B cell (primary cell): ENCODE measurements at regions not wholly inside any gene's neighbourhood (a gene's known extent, or its start where the extent isn't known, plus 50 kb on each side); places are given as distances from the start of the nearest gene placed in this dataset.
"Not testable (repeated sequence)": the region's sequence is repeated elsewhere in the genome, so short reads cannot be mapped to it uniquely, and the experiment has no call there.

Source experiments
- ATAC-seq: fragments of 200-7000 bp; cut with Tn5 transposase; one replicate; pipeline ENCODE4 v1.10.0; 2021; ENCODE audit warnings: low read depth, mild to moderate bottlenecking, moderate number of reproducible peaks, moderate library complexity
- CTCF ChIA-PET: fragments of 350-600 bp; sonication (Branson Sonifier 250); formaldehyde crosslinking; loops from one replicate; lab custom pipeline; 2021; ENCODE audit warnings: antibody characterized with exemption, inconsistent platforms; lab: Charles Lee
- POLR2A ChIA-PET: fragments of 350-600 bp; sonication (Branson Sonifier 250); formaldehyde crosslinking; loops from one replicate; lab custom pipeline; 2021; ENCODE audit warnings: antibody characterized with exemption; lab: Charles Lee
- DNase-seq: peaks from one replicate; pipeline ENCODE4 v3.0.0; 2013
- H2AFZ ChIP-seq: 2 replicates; pipeline ENCODE4 v1.6.1; 2012; ENCODE audit warnings: mild to moderate bottlenecking, low read depth, low read length; ENCODE audit not compliant: insufficient read depth, poor library complexity, severe bottlenecking
- H3K27ac ChIP-seq, 2 donors: 1 replicate in 1 of 2; 2 replicates in 1 of 2; pipeline ENCODE4 v1.5.1; 2012 to 2013; ENCODE audit warnings: low read length in 2 of 2, mild to moderate bottlenecking in 2 of 2, moderate library complexity in 1 of 2
- H3K27me3 ChIP-seq, 4 experiments: fragments of 200-600 bp in 1 of 4; sonication (generic) in 1 of 4; replicated peaks in 1 of 4; 1 replicate in 2 of 4; 2 replicates in 2 of 4; pipeline versions ENCODE4 v1.6.1 to v1.7.0; 2013 to 2016; ENCODE audit warnings: low read length in 3 of 4, mild to moderate bottlenecking in 2 of 4, mixed read lengths in 1 of 4, moderate library complexity in 1 of 4; ENCODE audit not compliant: insufficient read depth in 4 of 4, control insufficient read depth in 3 of 4; ENCODE audit errors: control extremely low read depth in 1 of 4
- H3K36me3 ChIP-seq, 2 experiments: replicated peaks in 1 of 2; 1 replicate in 1 of 2; 2 replicates in 1 of 2; pipeline versions ENCODE4 v1.6.1 to v1.7.1; 2013; ENCODE audit warnings: low read length in 1 of 2; ENCODE audit not compliant: insufficient read depth in 2 of 2, control insufficient read depth in 1 of 2; ENCODE audit errors: control extremely low read depth in 1 of 2, extremely low read depth in 1 of 2
- H3K4me1 ChIP-seq, 2 donors: fragments of 200-600 bp in 1 of 2; sonication (generic) in 1 of 2; 1 replicate in 1 of 2; 2 replicates in 1 of 2; pipeline versions ENCODE4 v1.5.1 to v1.6.1; 2013 to 2017; ENCODE audit warnings: low read length in 2 of 2; ENCODE audit not compliant: control insufficient read depth in 2 of 2, insufficient read depth in 2 of 2
- H3K4me2 ChIP-seq: replicated peaks from 2 replicates; pipeline ENCODE3; 2012; ENCODE audit warnings: mild to moderate bottlenecking, low read depth, low read length; ENCODE audit not compliant: poor library complexity, severe bottlenecking
- H3K4me3 ChIP-seq, 5 experiments: fragments of 200-600 bp in 1 of 5; sonication (generic) in 1 of 5; 1 replicate in 3 of 5; 2 replicates in 2 of 5; pipeline versions ENCODE4 v1.5.1 to v1.7.0; 2011 to 2016; ENCODE audit warnings: low read length in 4 of 5, mild to moderate bottlenecking in 4 of 5, low read depth in 2 of 5, control low read depth in 1 of 5, moderate library complexity in 1 of 5; ENCODE audit not compliant: insufficient read depth in 1 of 5; ENCODE audit errors: control extremely low read depth in 1 of 5, extremely low read depth in 1 of 5
- H3K79me2 ChIP-seq: fragments of 200-600 bp; sonication (generic); one replicate; pipeline ENCODE4 v1.6.0; 2016; ENCODE audit warnings: low read length; ENCODE audit not compliant: control insufficient read depth, insufficient read depth
- H3K9ac ChIP-seq: fragments of 200-600 bp; sonication (generic); 2 replicates; pipeline ENCODE4 v1.6.1; 2017; ENCODE audit warnings: mild to moderate bottlenecking, low read length, moderate library complexity
- H3K9me3 ChIP-seq, 3 donors: one replicate each; pipeline versions ENCODE4 v1.6.1 to v1.7.1; 2013; ENCODE audit warnings: low read length in 2 of 3; ENCODE audit not compliant: control insufficient read depth in 2 of 3, insufficient read depth in 1 of 3; ENCODE audit errors: control extremely low read depth in 1 of 3
- H4K20me1 ChIP-seq: 2 replicates; pipeline ENCODE4 v1.6.0; 2012; ENCODE audit warnings: mild to moderate bottlenecking, low read length; ENCODE audit not compliant: insufficient read depth, control insufficient read depth, poor library complexity, severe bottlenecking
- H3K27ac Mint-ChIP-seq: one replicate; pipeline ENCODE4 v1.8.0; 2021; ENCODE audit warnings: mixed read lengths
- H3K27me3 Mint-ChIP-seq: one replicate; pipeline ENCODE4 v1.8.0; 2021; ENCODE audit warnings: mixed read lengths
- H3K4me1 Mint-ChIP-seq: one replicate; pipeline ENCODE4 v1.8.0; 2021; ENCODE audit warnings: mixed read lengths
- H3K4me3 Mint-ChIP-seq: one replicate; pipeline ENCODE4 v1.8.0; 2021; ENCODE audit warnings: mixed read lengths
- H3K9me3 Mint-ChIP-seq: one replicate; pipeline ENCODE4 v1.8.0; 2022; ENCODE audit warnings: mixed read lengths; ENCODE audit not compliant: insufficient read depth
- EZH2 ChIP-seq: IDR thresholded peaks from 2 replicates; pipeline ENCODE4 v1.6.1; 2012; ENCODE audit warnings: borderline replicate concordance, low read depth, mild to moderate bottlenecking, moderate library complexity, low read length; ENCODE audit not compliant: insufficient read depth, poor library complexity, severe bottlenecking
- WGBS: methylation state at CpG from one replicate; pipeline ENCODE4 v1.1.5; 2013; ENCODE audit warnings: missing lambda C conversion rate; ENCODE audit not compliant: insufficient coverage; 5-methylcytosine and 5-hydroxymethylcytosine counted together
- intact Hi-C: fragments of 100-400 bp; cut with micrococcal nuclease; formaldehyde crosslinking; loops from one replicate; pipeline ENCODE4 v1.10.0; 2022
- TF ChIP-seq, protein P1 (sequence below): fragments of 200-600 bp; IDR thresholded peaks from one replicate; pipeline ENCODE4 v1.8.0; 2022; ENCODE audit warnings: antibody characterized with exemption, mild to moderate bottlenecking

DNA sequence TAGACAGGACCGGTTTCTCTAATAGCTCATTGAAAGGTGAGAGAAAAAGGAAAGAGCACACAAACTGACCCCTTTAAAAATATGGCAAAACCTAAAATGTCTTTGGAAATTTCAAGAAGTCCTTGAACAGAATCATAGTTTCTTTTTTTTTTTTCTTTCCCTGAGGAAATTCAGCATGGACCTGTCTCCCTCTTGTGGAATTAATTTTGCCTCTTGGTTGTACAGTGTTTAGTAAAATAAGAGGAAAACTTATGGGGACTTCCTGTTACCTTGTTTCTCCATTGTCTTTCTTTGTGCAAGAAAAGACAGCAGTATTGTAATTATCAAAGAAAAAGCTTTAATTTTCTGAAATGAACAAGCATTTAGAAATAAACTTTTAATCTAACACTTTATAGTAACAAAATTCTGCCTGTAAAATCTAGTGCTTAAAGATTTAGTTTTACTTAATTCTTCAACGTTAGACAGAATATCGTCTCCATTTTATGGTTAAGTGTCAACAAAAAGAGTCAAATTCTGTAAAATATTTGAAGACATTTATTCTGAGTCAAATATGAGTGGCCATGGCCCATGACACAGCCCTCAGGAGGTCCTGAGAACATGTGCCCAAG, 176.3 kb upstream of the NABP1 start:
- no peak overlapping the region for H3K9ac ChIP-seq
- POLR2A ChIA-PET, result no interaction called here
- H3K4me3 Mint-ChIP-seq, result no peak overlapping the region
- intact Hi-C loops, result no loop called here
- H3K9me3 ChIP-seq, result no peaks in the 10 kb centered on the region
- H3K4me3 ChIP-seq, result no peak overlapping the region
- no peak overlapping the region for H2AFZ ChIP-seq
- H3K27ac Mint-ChIP-seq, result no peak overlapping the region
- TF ChIP-seq EZH2, result no peak
- TF ChIP-seq, protein P1, sequence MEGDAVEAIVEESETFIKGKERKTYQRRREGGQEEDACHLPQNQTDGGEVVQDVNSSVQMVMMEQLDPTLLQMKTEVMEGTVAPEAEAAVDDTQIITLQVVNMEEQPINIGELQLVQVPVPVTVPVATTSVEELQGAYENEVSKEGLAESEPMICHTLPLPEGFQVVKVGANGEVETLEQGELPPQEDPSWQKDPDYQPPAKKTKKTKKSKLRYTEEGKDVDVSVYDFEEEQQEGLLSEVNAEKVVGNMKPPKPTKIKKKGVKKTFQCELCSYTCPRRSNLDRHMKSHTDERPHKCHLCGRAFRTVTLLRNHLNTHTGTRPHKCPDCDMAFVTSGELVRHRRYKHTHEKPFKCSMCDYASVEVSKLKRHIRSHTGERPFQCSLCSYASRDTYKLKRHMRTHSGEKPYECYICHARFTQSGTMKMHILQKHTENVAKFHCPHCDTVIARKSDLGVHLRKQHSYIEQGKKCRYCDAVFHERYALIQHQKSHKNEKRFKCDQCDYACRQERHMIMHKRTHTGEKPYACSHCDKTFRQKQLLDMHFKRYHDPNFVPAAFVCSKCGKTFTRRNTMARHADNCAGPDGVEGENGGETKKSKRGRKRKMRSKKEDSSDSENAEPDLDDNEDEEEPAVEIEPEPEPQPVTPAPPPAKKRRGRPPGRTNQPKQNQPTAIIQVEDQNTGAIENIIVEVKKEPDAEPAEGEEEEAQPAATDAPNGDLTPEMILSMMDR, result no peak
- DNase-seq (no peak), ATAC-seq (no peak)
- no peaks in the 10 kb centered on the region for H3K4me1 Mint-ChIP-seq
- H3K9me3 Mint-ChIP-seq, result no peaks in the 10 kb centered on the region
- H4K20me1 ChIP-seq, result no peaks in the 10 kb centered on the region
- H3K4me2 ChIP-seq, result no peak overlapping the region
- no peaks in the 10 kb centered on the region for H3K4me1 ChIP-seq
- H3K27ac ChIP-seq, result no peak overlapping the region
- no CpG with 5 or more reads among the region's 3 CpGs for WGBS
- no peaks in the 10 kb centered on the region for H3K79me2 ChIP-seq
- H3K27me3 Mint-ChIP-seq, result no peaks in the 10 kb centered on the region
- H3K36me3 ChIP-seq, result no peaks in the 10 kb centered on the region
- CTCF ChIA-PET, result interaction anchor here (0.7 to 1.5 kb wide), 6 partner anchors 271 to 450 kb away, joined by 3 to 6 read pairs (median 4); no protein-coding TSS in a partner anchor
- peaks cover 0 to 2% (median 0%) of the 10 kb centered on the region in 4 experiments for H3K27me3 ChIP-seq

DNA sequence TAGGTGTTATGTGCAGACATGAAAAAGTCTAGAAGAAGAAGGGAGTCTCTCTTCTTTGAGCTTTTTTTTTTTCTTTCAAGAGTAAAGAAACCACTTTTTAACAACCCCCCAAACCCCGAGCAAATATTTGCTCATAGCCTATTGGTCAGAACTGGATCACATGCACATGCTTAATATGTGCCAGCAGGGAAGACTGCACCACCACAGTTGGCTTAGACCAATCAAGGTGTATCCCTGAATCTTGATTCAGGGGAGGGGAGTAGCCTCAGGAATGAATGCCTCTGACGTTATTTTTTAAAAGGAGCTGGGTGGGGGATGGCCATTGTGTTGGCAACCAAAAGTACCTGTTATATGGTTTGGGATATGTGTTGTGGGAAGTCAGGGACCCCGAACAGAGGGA, 171.4 kb upstream of the NABP1 start:
- Histone ChIP-seq H3K79me2 (no peaks in the 10 kb centered on the region), H2AFZ (no peak overlapping the region), H3K9ac (no peak overlapping the region), H3K4me3 (no peak overlapping the region), H3K4me2 (no peak overlapping the region), H4K20me1 (no peaks in the 10 kb centered on the region), H3K9me3 (no peaks in the 10 kb centered on the region), H3K27ac (no peak overlapping the region), H3K36me3 (no peaks in the 10 kb centered on the region), H3K4me1 (no peaks in the 10 kb centered on the region), H3K27me3 (peaks cover 0 to 2% (median 0%) of the 10 kb centered on the region in 4 experiments)
- ATAC-seq (no peak), DNase-seq (no peak)
- 83% methylated on average over 1 of the region's 3 CpGs for WGBS
- Mint-ChIP-seq H3K27me3 (peaks cover 3% of the 10 kb centered on the region), H3K27ac (no peak overlapping the region), H3K4me3 (no peak overlapping the region), H3K9me3 (peaks cover 3% of the 10 kb centered on the region), H3K4me1 (no peaks in the 10 kb centered on the region)
- CTCF ChIA-PET, result interaction anchor here (0.6 kb wide), 1 partner anchor 15 kb away, joined by 3 read pairs; no protein-coding TSS in a partner anchor
- TF ChIP-seq, protein P1, result no peak
- no peak for TF ChIP-seq EZH2
- POLR2A ChIA-PET, result no interaction called here
- intact Hi-C loops, result no loop called here

DNA sequence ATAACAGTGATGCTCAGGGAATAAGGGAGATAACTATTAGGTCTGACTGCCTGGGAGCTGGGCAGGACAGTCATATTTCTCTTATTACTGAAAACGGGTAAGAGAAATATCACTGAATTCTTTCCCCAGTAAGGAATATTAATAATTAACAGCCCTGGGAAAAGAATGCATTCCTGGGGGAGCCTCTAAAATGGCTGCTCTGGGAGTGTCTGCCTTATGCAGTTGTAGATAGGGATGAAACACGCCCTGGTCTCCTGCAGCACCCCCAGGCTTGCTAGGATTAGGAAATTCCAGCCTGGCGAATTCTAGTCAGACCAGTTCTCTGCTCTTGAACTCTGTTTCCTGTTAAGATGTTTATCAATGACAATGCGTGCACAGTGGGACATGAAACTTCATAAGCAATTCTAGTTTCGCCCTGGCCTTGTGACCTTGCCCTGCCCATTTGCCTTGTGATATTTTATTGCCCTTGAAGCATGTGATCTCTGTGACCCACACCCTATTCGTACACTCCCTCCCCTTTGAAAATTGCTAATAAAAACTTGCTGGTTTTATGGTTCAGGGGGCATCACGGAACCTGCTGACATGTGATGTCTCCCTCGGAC, 170.6 kb upstream of the NABP1 start:
- H3K27ac Mint-ChIP-seq, H3K36me3 ChIP-seq, H3K9ac ChIP-seq, H3K9me3 ChIP-seq, H3K79me2 ChIP-seq, H4K20me1 ChIP-seq, H3K4me1 ChIP-seq, H3K9me3 Mint-ChIP-seq, H3K4me2 ChIP-seq, H3K27ac ChIP-seq, H3K4me3 ChIP-seq, H3K27me3 Mint-ChIP-seq, H3K4me3 Mint-ChIP-seq, DNase-seq, intact Hi-C loops, H3K27me3 ChIP-seq, ATAC-seq, H2AFZ ChIP-seq, CTCF ChIA-PET, POLR2A ChIA-PET, H3K4me1 Mint-ChIP-seq: not testable (repeated sequence)
- WGBS, result 85% methylated on average over 3 of the region's 8 CpGs
